ENCODE measurements at regions not wholly inside any gene's neighbourhood (a gene's known extent, or its start where the extent isn't known, plus 50 kb on each side); places are given as distances from the start of the nearest gene placed in this dataset.

DNA sequence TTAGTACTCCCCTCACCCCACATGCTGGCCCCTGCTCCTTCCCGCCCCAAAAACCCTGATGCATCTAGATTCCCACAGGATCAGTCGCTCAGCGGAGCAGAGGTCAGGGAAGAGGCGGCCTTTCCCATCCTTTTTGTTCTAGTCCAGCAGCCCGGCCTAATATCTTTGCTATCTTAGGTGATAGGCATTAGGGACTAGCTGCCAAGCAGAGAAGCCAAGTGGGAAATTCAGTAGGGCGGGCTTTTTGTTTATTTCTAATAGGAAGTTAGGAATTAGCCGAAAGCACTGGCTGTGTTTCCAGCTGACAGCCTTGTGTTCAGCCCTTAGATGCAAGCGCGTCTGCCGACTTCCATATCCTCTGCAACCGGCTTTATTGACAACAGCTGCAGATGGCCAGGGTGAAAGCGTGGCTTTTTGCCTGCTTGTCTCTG, 59.0 kb upstream of the BCAR3 start:
- no peak for DNase-seq

DNA sequence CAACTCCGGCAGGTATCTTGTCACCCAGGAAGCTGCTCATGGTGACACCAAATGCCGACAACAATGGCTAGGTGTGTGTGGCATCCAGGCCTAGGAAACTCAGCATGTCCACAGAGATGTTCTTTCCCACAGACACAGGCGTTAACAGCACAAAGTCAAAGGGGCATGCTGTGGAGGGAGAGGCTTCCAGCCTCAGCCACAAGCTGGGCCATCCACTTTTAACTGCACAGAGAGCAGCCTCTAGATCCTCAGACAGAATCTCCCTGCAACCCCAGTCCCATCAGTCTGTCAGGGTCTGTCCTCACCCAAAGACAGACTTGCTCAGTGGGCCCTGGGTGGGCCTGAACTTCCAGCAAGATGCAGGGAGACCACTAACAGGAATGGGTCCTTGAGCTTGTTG, 58.5 kb upstream of the BCAR3 start:
- no peak for DNase-seq

DNA sequence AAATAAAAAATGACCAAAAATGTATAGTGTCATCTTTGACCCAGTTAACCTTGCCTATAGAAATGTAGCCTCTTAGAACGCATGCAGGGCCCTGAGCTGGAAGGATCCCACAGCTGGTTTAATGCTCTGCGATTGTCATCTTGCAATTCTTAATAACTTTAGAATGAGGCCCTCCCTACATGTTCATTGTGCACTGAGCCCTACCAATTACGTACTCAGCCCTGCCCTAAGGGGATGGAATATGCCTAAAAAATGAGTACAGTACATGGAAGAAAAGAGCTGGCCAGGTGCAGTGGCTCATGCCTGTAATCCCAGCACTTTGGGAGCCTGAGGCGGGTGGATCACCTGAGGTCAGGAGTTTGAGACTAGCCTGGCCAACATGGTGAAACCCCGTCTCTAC, 57.8 kb upstream of the BCAR3 start:
- no peak for DNase-seq

DNA sequence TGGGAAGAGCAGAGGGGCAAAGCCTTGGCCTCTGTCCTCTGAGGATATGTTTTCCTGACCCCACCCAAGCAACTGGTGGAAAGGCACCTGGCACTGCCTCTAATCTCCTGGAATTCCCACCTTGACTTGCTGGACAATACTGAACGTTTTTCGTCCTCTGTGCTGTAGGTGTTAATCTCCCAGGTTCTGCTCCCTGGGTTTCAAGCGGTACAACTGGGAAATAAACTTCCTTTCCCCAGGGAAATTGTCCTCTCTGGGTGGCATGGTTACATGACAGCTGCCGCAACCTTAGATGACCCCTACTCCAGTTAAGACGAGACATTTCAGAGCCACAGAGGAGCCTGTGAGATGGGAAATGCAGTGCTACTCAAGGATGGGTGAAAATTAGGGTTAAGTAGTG, 57.3 kb upstream of the BCAR3 start:
- DNase-seq, result no peak

DNA sequence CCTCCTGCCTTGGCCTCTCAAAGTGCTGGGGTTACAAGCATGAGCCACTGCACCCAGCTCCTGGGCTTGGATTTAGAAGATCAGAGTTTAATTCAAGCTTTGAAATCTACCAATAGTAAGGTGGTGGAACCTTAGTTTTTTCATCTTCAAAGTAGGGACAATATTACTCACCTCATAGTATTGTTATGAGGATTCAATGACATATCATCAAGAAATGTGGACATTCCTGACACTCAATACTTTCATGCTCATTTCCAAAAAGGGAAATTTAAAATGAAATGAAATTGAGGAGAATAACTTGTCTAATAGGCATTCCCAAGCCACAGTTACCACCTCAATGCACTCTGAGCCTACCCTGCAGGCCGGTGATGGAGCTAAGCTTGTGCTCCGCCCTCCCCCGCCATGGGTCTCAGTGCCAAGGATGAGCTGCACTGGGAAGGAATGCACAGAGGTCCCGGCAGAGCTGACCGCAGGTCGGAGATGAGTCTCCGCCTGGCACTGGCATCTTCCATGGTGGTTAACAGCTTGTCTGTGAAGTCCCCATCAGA, 56.5 kb upstream of the BCAR3 start:
- no peak for DNase-seq

DNA sequence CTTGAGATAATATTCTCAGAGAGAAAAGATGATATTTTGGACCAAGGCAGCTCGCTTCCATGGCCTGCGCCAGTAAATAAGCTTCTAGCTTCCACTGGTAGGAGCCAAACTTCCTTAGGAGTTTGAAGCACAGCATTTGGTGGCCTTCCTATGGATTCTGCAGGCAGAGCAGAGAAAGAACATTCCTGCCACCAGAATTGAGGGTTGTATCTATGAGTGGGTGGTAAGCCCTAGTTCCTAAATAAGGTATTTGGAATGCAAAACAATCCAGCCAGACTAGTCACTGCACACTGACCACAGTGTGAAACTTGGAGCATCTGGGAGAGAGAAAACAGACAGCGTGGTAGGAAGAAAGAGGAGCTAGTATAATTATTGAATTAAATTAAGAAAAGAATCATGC, 54.1 kb upstream of the BCAR3 start:
- DNase-seq, result peak; percentile 73

DNA sequence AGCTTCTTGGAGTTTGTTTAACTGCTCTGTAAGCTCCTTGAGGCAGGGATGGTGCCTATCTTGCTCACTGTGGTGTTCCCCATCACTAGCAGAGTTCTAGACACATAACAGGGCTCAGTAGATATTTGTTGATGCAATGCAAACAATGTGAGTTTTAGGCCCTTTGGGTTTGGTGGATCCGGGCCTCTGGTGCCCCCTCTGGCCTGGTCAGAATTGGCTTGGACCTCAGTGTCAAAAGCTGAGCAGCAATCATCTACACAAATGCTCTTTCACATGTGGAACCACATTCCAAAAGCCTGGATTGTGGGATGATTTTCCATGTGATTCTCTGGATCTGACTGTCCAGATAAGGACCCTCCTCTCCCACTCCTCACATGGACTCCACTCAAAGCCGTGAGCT, 53.4 kb upstream of the BCAR3 start:
- DNase-seq, result no peak

DNA sequence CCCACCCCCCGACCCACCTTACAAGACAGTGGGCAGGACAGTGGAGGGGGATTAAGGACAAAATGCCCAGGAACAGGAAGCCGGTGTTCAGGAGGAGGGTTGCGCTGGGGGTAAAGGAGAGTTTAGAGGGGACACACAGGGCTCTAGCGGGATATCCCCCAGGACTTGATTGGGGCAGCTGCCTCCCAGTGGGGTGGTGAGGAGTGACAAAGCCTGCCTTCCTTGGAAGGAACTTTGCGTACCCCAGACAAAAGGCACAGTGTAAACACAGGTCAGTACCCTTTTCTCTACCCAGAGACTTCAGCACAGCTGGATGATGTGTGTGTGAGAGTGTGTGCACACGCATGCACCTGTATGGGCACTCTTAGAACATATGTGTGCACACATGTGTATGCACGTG, 51.7 kb upstream of the BCAR3 start:
- DNase-seq, result no peak

DNA sequence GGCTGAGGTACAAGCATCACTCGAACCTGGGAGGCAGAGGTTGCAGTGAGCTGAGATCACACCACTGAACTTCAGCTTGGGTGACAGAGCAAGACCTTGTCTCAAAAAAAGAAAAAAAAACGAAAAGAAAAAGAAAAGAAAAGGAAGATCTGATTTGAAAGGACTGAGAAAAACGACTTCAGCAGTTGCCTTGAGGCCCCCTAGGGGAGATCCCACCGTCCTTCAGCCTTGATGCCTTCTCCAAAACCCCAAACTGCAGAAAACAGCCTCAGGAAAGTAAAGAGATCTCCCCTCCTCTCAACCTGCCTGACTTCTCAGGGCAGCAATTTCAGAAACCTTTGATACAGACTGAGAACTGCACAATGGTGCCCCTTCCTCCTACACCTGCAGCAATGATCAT, 50.9 kb upstream of the BCAR3 start:
- no peak for DNase-seq
